PC-3 (cell line): ENCODE measurements at regions not wholly inside any gene's neighbourhood (a gene's known extent, or its start where the extent isn't known, plus 50 kb on each side); places are given as distances from the start of the nearest gene placed in this dataset.

Experiments used
- EZH2 ChIP-seq: fragments of 300-600 bp; sonication (generic); IDR thresholded peaks from one replicate; pipeline ENCODE4 v1.6.1; 2017; ENCODE audit warnings: antibody characterized with exemption, mild to moderate bottlenecking, low read length; ENCODE audit not compliant: unreplicated experiment
- TF ChIP-seq, protein P1 (sequence below): fragments of 300-600 bp; sonication (generic); conservative IDR thresholded peaks from 2 replicates; pipeline ENCODE4 v1.5.1; 2017; ENCODE audit warnings: antibody characterized with exemption, low read depth, mild to moderate bottlenecking, low read length

DNA sequence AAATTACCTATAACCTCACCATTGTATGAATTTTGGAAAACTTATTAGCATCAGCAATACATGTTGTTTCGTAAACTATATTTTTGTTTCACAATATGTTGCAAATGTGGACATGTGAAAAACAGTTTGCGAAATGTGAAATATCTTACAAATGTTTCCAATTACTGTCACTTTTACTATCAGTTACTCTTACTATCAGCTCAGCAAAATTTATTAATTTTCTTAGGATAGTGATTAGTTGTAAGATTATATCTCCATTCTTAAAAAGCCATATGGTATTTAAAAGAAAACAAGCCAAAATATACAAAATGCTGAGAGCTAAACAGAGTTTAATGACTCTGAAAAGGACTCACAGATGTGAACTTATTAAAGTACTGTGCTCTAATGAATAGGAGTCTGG lies 111.9 kb upstream of the LPAR1 start:
- TF ChIP-seq, protein P1, sequence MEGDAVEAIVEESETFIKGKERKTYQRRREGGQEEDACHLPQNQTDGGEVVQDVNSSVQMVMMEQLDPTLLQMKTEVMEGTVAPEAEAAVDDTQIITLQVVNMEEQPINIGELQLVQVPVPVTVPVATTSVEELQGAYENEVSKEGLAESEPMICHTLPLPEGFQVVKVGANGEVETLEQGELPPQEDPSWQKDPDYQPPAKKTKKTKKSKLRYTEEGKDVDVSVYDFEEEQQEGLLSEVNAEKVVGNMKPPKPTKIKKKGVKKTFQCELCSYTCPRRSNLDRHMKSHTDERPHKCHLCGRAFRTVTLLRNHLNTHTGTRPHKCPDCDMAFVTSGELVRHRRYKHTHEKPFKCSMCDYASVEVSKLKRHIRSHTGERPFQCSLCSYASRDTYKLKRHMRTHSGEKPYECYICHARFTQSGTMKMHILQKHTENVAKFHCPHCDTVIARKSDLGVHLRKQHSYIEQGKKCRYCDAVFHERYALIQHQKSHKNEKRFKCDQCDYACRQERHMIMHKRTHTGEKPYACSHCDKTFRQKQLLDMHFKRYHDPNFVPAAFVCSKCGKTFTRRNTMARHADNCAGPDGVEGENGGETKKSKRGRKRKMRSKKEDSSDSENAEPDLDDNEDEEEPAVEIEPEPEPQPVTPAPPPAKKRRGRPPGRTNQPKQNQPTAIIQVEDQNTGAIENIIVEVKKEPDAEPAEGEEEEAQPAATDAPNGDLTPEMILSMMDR = no peak
- no peak for TF ChIP-seq EZH2
